Prostate gland (tissue), 2 donors: ENCODE measurements at regions not wholly inside any gene's neighbourhood (a gene's known extent, or its start where the extent isn't known, plus 50 kb on each side); places are given as distances from the start of the nearest gene placed in this dataset.

ENCODE experiments used
- DNase-seq: peaks from one replicate; pipeline ENCODE4 v3.0.0-alpha.2; 2019; ENCODE audit warnings: low spot score
- H3K27ac ChIP-seq, 2 donors: fragments of 200-600 bp; sonication (generic); 2 replicates each; pipeline ENCODE4 v1.5.1; 2017 to 2019
- H3K27me3 ChIP-seq: fragments of 200-600 bp; sonication (generic); replicated peaks from 2 replicates; pipeline ENCODE4 v1.5.1; 2019; ENCODE audit not compliant: insufficient read depth
- H3K36me3 ChIP-seq, 2 donors: fragments of 200-600 bp; sonication (generic); 1 replicate in 1 of 2; 2 replicates in 1 of 2; pipeline versions ENCODE4 v1.5.1 to v1.8.1; 2017 to 2019
- H3K4me1 ChIP-seq: fragments of 200-600 bp; sonication (generic); replicated peaks from 2 replicates; pipeline ENCODE4 v1.5.1; 2019
- H3K4me3 ChIP-seq, 2 donors: fragments of 200-600 bp; sonication (generic); 2 replicates each; pipeline ENCODE4 v1.5.1; 2017 to 2019
- H3K9me3 ChIP-seq: fragments of 200-600 bp; sonication (generic); 2 replicates; pipeline ENCODE4 v1.5.1; 2017
- POLR2A ChIP-seq: fragments of 450-650 bp; IDR thresholded peaks from one replicate; pipeline ENCODE4 v1.6.1; 2016; ENCODE audit warnings: antibody characterized with exemption, mild to moderate bottlenecking
- POLR2AphosphoS5 ChIP-seq: sonication (generic); formaldehyde crosslinking; IDR thresholded peaks from one replicate; pipeline ENCODE4 v1.6.1; 2017; ENCODE audit warnings: antibody characterized with exemption
- WGBS: methylation state at CpG from one replicate; pipeline ENCODE4 v1.1.5; 2018; 5-methylcytosine and 5-hydroxymethylcytosine counted together
- intact Hi-C: fragments of 100-400 bp; cut with DNase I; formaldehyde crosslinking; loops from one replicate; pipeline ENCODE4 v1.14.2; 2022
- TF ChIP-seq, protein P1 (sequence below), 4 experiments: fragments of 200-600 bp in 2 of 4; fragments of 450-650 bp in 2 of 4; sonication (generic) in 2 of 4; IDR thresholded peaks; 1 replicate in 3 of 4; 2 replicates in 1 of 4; pipeline ENCODE4 v1.5.1; 2016 to 2019; ENCODE audit warnings: antibody characterized with exemption in 4 of 4, mild to moderate bottlenecking in 2 of 4, moderate library complexity in 2 of 4

- DNase-seq = no peak
- Histone ChIP-seq H3K9me3 (no peaks in the 10 kb centered on the region), H3K4me3 (no peak overlapping the region), H3K4me1 (no peaks in the 10 kb centered on the region), H3K27me3 (no peaks in the 10 kb centered on the region), H3K36me3 (no peaks in the 10 kb centered on the region), H3K27ac (no peak overlapping the region)
- TF ChIP-seq POLR2A (no peak), POLR2AphosphoS5 (no peak)
- TF ChIP-seq, protein P1, sequence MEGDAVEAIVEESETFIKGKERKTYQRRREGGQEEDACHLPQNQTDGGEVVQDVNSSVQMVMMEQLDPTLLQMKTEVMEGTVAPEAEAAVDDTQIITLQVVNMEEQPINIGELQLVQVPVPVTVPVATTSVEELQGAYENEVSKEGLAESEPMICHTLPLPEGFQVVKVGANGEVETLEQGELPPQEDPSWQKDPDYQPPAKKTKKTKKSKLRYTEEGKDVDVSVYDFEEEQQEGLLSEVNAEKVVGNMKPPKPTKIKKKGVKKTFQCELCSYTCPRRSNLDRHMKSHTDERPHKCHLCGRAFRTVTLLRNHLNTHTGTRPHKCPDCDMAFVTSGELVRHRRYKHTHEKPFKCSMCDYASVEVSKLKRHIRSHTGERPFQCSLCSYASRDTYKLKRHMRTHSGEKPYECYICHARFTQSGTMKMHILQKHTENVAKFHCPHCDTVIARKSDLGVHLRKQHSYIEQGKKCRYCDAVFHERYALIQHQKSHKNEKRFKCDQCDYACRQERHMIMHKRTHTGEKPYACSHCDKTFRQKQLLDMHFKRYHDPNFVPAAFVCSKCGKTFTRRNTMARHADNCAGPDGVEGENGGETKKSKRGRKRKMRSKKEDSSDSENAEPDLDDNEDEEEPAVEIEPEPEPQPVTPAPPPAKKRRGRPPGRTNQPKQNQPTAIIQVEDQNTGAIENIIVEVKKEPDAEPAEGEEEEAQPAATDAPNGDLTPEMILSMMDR (IDR thresholded peaks at IDR 0.05) = no peak
- intact Hi-C loops = no loop called here
- WGBS = 31% methylated on average over 6 of the region's 6 CpGs
These were observed 780.5 kb upstream of the ARGLU1 start for GRCh38 chr13:107348471-107348870.

- TF ChIP-seq POLR2AphosphoS5 = no peak
- TF ChIP-seq, protein P1 (IDR thresholded peaks at IDR 0.05) = no peak
- no peak for TF ChIP-seq POLR2A
- no peak for DNase-seq
- no peaks in the 10 kb centered on the region for H3K36me3 ChIP-seq
- no peaks in the 10 kb centered on the region for H3K27me3 ChIP-seq
- H3K4me3 ChIP-seq = no peak overlapping the region
- intact Hi-C loops = no loop called here
- WGBS = 81% methylated on average over 14 of the region's 14 CpGs
- H3K27ac ChIP-seq = no peak overlapping the region
- no peaks in the 10 kb centered on the region for H3K4me1 ChIP-seq
- no peaks in the 10 kb centered on the region for H3K9me3 ChIP-seq
These were observed 779.9 kb upstream of the ARGLU1 start for GRCh38 chr13:107347641-107348369.

DNA sequence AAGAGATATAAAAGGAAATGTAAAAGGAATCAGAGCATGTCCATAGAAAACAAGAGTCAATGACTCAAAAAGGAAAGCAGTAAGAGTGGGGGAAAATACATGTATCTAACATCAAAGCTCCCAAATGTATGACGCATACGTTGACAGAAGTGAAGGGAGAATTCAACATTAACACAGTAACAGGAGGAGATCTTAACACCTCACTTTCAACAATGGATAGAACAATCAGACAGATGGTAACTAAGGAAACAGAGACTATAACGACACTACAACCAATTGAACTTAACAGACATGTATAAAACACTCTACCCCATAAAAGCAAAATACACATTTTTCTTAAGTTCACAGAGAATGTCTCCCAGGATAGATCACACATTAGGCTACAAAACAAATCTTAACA is 774.8 kb upstream of the ARGLU1 start:
- Histone ChIP-seq H3K36me3 (no peaks in the 10 kb centered on the region), H3K9me3 (no peaks in the 10 kb centered on the region), H3K4me1 (no peaks in the 10 kb centered on the region), H3K27ac (no peak overlapping the region), H3K4me3 (no peak overlapping the region), H3K27me3 (no peaks in the 10 kb centered on the region)
- intact Hi-C loops = no loop called here
- WGBS = 65% methylated on average over 3 of the region's 3 CpGs
- no peak for DNase-seq
- TF ChIP-seq POLR2AphosphoS5 = no peak
- TF ChIP-seq, protein P1 (IDR thresholded peaks at IDR 0.05) = no peak
- TF ChIP-seq POLR2A = no peak

DNA sequence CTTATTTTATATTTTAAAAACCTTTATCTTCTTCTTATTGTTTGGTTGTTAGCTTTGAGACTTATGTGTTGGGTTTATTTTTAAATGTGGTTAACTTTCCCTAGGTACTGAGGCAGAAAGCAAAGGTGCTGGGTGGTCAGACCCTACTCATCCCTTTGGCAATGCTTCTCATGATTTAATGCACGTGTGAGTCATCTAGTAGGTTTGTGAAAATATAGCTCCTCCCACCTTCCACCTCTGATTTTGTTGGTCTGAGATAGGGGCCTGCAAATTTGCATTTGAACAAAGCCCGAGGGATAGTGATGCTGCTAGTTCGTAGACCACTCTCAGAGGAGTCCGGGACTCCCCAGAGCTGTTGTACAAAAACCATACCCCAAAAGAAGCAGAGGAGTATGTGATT is 771.3 kb upstream of the ARGLU1 start:
- Histone ChIP-seq H3K27ac (no peak overlapping the region), H3K36me3 (no peaks in the 10 kb centered on the region), H3K27me3 (no peaks in the 10 kb centered on the region), H3K4me3 (no peak overlapping the region), H3K4me1 (no peaks in the 10 kb centered on the region), H3K9me3 (no peaks in the 10 kb centered on the region)
- TF ChIP-seq POLR2AphosphoS5 = no peak
- TF ChIP-seq, protein P1 (IDR thresholded peaks at IDR 0.05) = no peak
- no peak for TF ChIP-seq POLR2A
- intact Hi-C loops = no loop called here
- WGBS = 57% methylated on average over 4 of the region's 4 CpGs
- DNase-seq = no peak

DNA sequence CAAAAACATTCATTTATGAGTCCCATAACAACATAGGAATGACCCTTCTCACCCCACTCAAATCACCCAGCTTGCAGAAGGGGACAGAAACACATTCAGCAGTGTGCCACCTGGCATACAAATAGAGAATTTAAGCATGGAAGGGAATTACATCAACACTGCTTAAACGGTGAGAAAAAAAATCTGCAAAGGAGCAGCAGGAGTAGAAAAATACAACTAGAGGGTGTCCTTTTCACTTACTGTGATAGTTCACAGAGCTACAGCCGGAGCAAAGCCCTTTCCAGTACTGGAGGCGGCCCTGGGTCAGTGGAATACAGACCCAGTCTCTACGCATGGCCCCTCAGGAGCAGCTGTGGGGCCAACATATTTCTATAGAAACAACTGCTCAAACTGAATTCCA is 764.3 kb upstream of the ARGLU1 start:
- 69% methylated on average over 4 of the region's 4 CpGs for WGBS
- TF ChIP-seq POLR2A (no peak), POLR2AphosphoS5 (no peak)
- TF ChIP-seq, protein P1 (IDR thresholded peaks at IDR 0.05) = no peak
- intact Hi-C loops = no loop called here

More for the DNA sequence above, 764.3 kb upstream of the ARGLU1 start:
- no peak overlapping the region for H3K27ac ChIP-seq
- H3K36me3 ChIP-seq = no peaks in the 10 kb centered on the region
- no peak for DNase-seq
- H3K27me3 ChIP-seq = no peaks in the 10 kb centered on the region
- H3K4me3 ChIP-seq = no peak overlapping the region
- H3K9me3 ChIP-seq = no peaks in the 10 kb centered on the region
- H3K4me1 ChIP-seq = no peaks in the 10 kb centered on the region
